ENCODE measurements at regions not wholly inside any gene's neighbourhood (a gene's known extent, or its start where the extent isn't known, plus 50 kb on each side); places are given as distances from the start of the nearest gene placed in this dataset.

- H3K36me3 ChIP-seq (ENCODE audit: control insufficient read depth, insufficient read depth, low read length): no peaks in the 10 kb centered on the region
- no peaks in the 10 kb centered on the region for H4K20me1 ChIP-seq (ENCODE audit: insufficient read depth, low read length)
- H3K27me3 ChIP-seq (ENCODE audit: control insufficient read depth, insufficient read depth, low read length): no peaks in the 10 kb centered on the region
- dilution Hi-C loops (cut with HindIII; ENCODE audit: low sequenced_read_pairs, unreplicated experiment): no loop called here
- H3K9me1 ChIP-seq (ENCODE audit: insufficient read depth, low read length): no peaks in the 10 kb centered on the region
- in situ Hi-C loops (cut with MboI; ENCODE audit: low sequenced_read_pairs): no loop called here
- no peak overlapping the region for H2BK120ac ChIP-seq (ENCODE audit: low read depth, low read length)
- no peak overlapping the region for H3K4me3 ChIP-seq (ENCODE audit: insufficient read depth, low read depth, low read length)
- H2AK9ac ChIP-seq (replicated peaks; ENCODE audit: low read depth, low read length, poor library complexity): no peak overlapping the region
- H3K79me1 ChIP-seq (ENCODE audit: low read depth in 1 of 2, low read length in 2 of 2): no peaks in the 10 kb centered on the region
- no peak overlapping the region for H2BK5ac ChIP-seq (ENCODE audit: low read depth, low read length, poor library complexity, severe bottlenecking)
- no peak overlapping the region for H2BK20ac ChIP-seq (ENCODE audit: low read depth, low read length)
- no peak overlapping the region for H3K14ac ChIP-seq (replicated peaks; ENCODE audit: low read depth, low read length)
- no peak for TF ChIP-seq FOS (IDR thresholded peaks at IDR 0.05; ENCODE audit: low read depth, low read length)
- no peak for TF ChIP-seq CEBPB (IDR thresholded peaks at IDR 0.05; ENCODE audit: low read depth, low read length)
- no peak for TF ChIP-seq USF2 (IDR thresholded peaks at IDR 0.05; ENCODE audit: low read depth, low read length)
- no peak for TF ChIP-seq NFE2L2 (IDR thresholded peaks at IDR 0.05; ENCODE audit: low read depth, low read length)
- TF ChIP-seq MAZ (IDR thresholded peaks at IDR 0.05; ENCODE audit: borderline replicate concordance, low read depth, low read length): no peak
- no peak for TF ChIP-seq RFX5 (IDR thresholded peaks at IDR 0.05; ENCODE audit: low read depth, low read length)
- TF ChIP-seq SMC3 (IDR thresholded peaks at IDR 0.05; ENCODE audit: low read depth, low read length): no peak
- TF ChIP-seq RAD21 (IDR thresholded peaks at IDR 0.05; ENCODE audit: low read length): no peak
- TF ChIP-seq, protein P1, sequence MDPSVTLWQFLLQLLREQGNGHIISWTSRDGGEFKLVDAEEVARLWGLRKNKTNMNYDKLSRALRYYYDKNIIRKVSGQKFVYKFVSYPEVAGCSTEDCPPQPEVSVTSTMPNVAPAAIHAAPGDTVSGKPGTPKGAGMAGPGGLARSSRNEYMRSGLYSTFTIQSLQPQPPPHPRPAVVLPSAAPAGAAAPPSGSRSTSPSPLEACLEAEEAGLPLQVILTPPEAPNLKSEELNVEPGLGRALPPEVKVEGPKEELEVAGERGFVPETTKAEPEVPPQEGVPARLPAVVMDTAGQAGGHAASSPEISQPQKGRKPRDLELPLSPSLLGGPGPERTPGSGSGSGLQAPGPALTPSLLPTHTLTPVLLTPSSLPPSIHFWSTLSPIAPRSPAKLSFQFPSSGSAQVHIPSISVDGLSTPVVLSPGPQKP (IDR thresholded peaks at IDR 0.05; ENCODE audit: borderline replicate concordance, low read depth, low read length): no peak
- no peak for TF ChIP-seq MAFK (IDR thresholded peaks at IDR 0.05; ENCODE audit: low read depth, low read length)
- TF ChIP-seq CHD1 (IDR thresholded peaks at IDR 0.05; ENCODE audit: low read depth, low read length): no peak
- TF ChIP-seq MXI1 (IDR thresholded peaks at IDR 0.05; ENCODE audit: borderline replicate concordance, low read depth, low read length): no peak
- TF ChIP-seq RCOR1 (IDR thresholded peaks at IDR 0.05; ENCODE audit: insufficient replicate concordance, low read length): no peak
- TF ChIP-seq BHLHE40 (IDR thresholded peaks at IDR 0.05; ENCODE audit: low read depth, low read length): no peak
- TF ChIP-seq, protein P2, sequence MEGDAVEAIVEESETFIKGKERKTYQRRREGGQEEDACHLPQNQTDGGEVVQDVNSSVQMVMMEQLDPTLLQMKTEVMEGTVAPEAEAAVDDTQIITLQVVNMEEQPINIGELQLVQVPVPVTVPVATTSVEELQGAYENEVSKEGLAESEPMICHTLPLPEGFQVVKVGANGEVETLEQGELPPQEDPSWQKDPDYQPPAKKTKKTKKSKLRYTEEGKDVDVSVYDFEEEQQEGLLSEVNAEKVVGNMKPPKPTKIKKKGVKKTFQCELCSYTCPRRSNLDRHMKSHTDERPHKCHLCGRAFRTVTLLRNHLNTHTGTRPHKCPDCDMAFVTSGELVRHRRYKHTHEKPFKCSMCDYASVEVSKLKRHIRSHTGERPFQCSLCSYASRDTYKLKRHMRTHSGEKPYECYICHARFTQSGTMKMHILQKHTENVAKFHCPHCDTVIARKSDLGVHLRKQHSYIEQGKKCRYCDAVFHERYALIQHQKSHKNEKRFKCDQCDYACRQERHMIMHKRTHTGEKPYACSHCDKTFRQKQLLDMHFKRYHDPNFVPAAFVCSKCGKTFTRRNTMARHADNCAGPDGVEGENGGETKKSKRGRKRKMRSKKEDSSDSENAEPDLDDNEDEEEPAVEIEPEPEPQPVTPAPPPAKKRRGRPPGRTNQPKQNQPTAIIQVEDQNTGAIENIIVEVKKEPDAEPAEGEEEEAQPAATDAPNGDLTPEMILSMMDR (conservative IDR thresholded peaks at IDR 0.05; ENCODE audit: low read depth, low read length): no peak
- TF ChIP-seq POLR2A (IDR thresholded peaks at IDR 0.05; ENCODE audit: low read depth, low read length): no peak
- H3K4me1 ChIP-seq (ENCODE audit: control insufficient read depth, insufficient read depth, low read length): no peaks in the 10 kb centered on the region
- BruUV-seq (replicated peaks): no TSS peak
- intact Hi-C loops (cut with micrococcal nuclease): no loop called here
- H3K9ac ChIP-seq (ENCODE audit: low read depth, low read length): no peak overlapping the region
- no peak overlapping the region for H3K56ac ChIP-seq (ENCODE audit: extremely low read depth, insufficient read depth, low read length)
- H2AK5ac ChIP-seq (ENCODE audit: low read depth, low read length): no peak overlapping the region
- H3K27ac ChIP-seq (ENCODE audit: insufficient read depth, low read length): no peak overlapping the region
- H2BK15ac ChIP-seq (ENCODE audit: low read depth, low read length): no peak overlapping the region
- H2AFZ ChIP-seq (replicated peaks; ENCODE audit: low read length, poor library complexity): no peak overlapping the region
- H3K9me3 ChIP-seq (ENCODE audit: control insufficient read depth, insufficient read depth, low read length): no peaks in the 10 kb centered on the region
- no peak overlapping the region for H3K23ac ChIP-seq (ENCODE audit: low read depth, low read length)
- no peak overlapping the region for H4K8ac ChIP-seq (ENCODE audit: low read depth in 2 of 2, low read length in 2 of 2)
- no peak overlapping the region for H4K5ac ChIP-seq (ENCODE audit: low read depth, low read length)
- no peak overlapping the region for H3K18ac ChIP-seq (ENCODE audit: low read depth, low read length)
- WGBS, 2 experiments (ENCODE audit: extremely low coverage in 2 of 2, insufficient read length in 1 of 2): no CpG with 5 or more reads among the region's 3 CpGs
- ChIA-PET CTCF (no interaction called here), POLR2A (ENCODE audit: unreplicated experiment) (no interaction called here)
- no peak overlapping the region for H3K4ac ChIP-seq (ENCODE audit: low read depth, low read length)
- DNase-seq (no peak), ATAC-seq (ENCODE audit: low read depth) (no peak)
- H3K4me2 ChIP-seq (ENCODE audit: low read depth, low read length): no peak overlapping the region
- H4K91ac ChIP-seq (ENCODE audit: insufficient read depth, low read depth, low read length): no peak overlapping the region
These were observed 317.5 kb downstream of the TOX3 start for GRCh38 chr16:52229471-52229870.

Measured in IMR-90 (cell line).